Mucosa of rectum (tissue), 2 donors: ENCODE measurements at regions not wholly inside any gene's neighbourhood (a gene's known extent, or its start where the extent isn't known, plus 50 kb on each side); places are given as distances from the start of the nearest gene placed in this dataset.

Source experiments
- H3K27ac ChIP-seq, 2 donors: one replicate each; pipeline ENCODE4 v1.7.0; 2013; ENCODE audit warnings: inconsistent platforms in 2 of 2, low read depth in 2 of 2, low read length in 2 of 2
- H3K27me3 ChIP-seq, 2 donors: one replicate each; pipeline ENCODE4 v1.7.0; 2013; ENCODE audit warnings: low read length in 2 of 2; ENCODE audit not compliant: control insufficient read depth in 2 of 2, insufficient read depth in 2 of 2
- H3K36me3 ChIP-seq, 2 donors: one replicate each; pipeline ENCODE4 v1.7.0; 2013; ENCODE audit warnings: low read length in 2 of 2; ENCODE audit not compliant: control insufficient read depth in 2 of 2, insufficient read depth in 2 of 2
- H3K4me1 ChIP-seq, 2 donors: one replicate each; pipeline ENCODE4 v1.7.0; 2013; ENCODE audit warnings: low read length in 2 of 2, mild to moderate bottlenecking in 1 of 2; ENCODE audit not compliant: control insufficient read depth in 2 of 2, insufficient read depth in 2 of 2
- H3K4me3 ChIP-seq, 2 donors: one replicate each; pipeline ENCODE4 v1.7.0; 2013; ENCODE audit warnings: low read length in 2 of 2
- H3K9ac ChIP-seq, 2 donors: one replicate each; pipeline ENCODE4 v1.7.0; 2013; ENCODE audit warnings: low read length in 2 of 2, low read depth in 1 of 2, mild to moderate bottlenecking in 1 of 2
- H3K9me3 ChIP-seq, 2 donors: one replicate each; pipeline ENCODE4 v1.7.0; 2013; ENCODE audit warnings: low read length in 2 of 2; ENCODE audit not compliant: control insufficient read depth in 2 of 2
- donor health status: healthy.
- donor health status: Normal muscosa, but diverticular disease.

- Histone ChIP-seq H3K4me3 (no peak overlapping the region), H3K9me3 (no peaks in the 10 kb centered on the region), H3K9ac (no peak overlapping the region), H3K27me3 (no peaks in the 10 kb centered on the region), H3K4me1 (peaks cover 0 to 3% of the 10 kb centered on the region in 2 donors), H3K36me3 (no peaks in the 10 kb centered on the region), H3K27ac (no peak overlapping the region)
Measured at GRCh38 chrX:51837921-51838320, 55.5 kb upstream of the MAGED1 start.
